Liver (tissue), 7 donors: ENCODE measurements at regions not wholly inside any gene's neighbourhood (a gene's known extent, or its start where the extent isn't known, plus 50 kb on each side); places are given as distances from the start of the nearest gene placed in this dataset.

ENCODE experiments used
- DNase-seq: peaks from one replicate; pipeline ENCODE4 v3.0.0-alpha.2; 2017; ENCODE audit warnings: low spot score
- H3K27ac ChIP-seq, 2 donors: one replicate each; pipeline ENCODE4 v1.7.0; 2013; ENCODE audit warnings: inconsistent platforms in 2 of 2, low read length in 2 of 2, control low read depth in 1 of 2, low read depth in 1 of 2, mild to moderate bottlenecking in 1 of 2
- H3K27me3 ChIP-seq, 4 donors: one replicate each; pipeline versions ENCODE4 v1.6.1 to v1.7.0; 2013; ENCODE audit warnings: low read length in 3 of 4, inconsistent platforms in 1 of 4, mild to moderate bottlenecking in 1 of 4, moderate library complexity in 1 of 4; ENCODE audit not compliant: control insufficient read depth in 4 of 4, insufficient read depth in 4 of 4
- H3K36me3 ChIP-seq, 4 donors: one replicate each; pipeline versions ENCODE4 v1.6.1 to v1.7.0; 2013; ENCODE audit warnings: low read length in 3 of 4, mild to moderate bottlenecking in 3 of 4, low read depth in 1 of 4, moderate library complexity in 1 of 4; ENCODE audit not compliant: control insufficient read depth in 4 of 4, insufficient read depth in 3 of 4
- H3K4me1 ChIP-seq, 4 donors: one replicate each; pipeline versions ENCODE4 v1.6.1 to v1.7.0; 2013; ENCODE audit warnings: low read length in 3 of 4, mild to moderate bottlenecking in 3 of 4, moderate library complexity in 1 of 4; ENCODE audit not compliant: control insufficient read depth in 4 of 4, insufficient read depth in 4 of 4
- H3K4me3 ChIP-seq, 3 donors: one replicate each; pipeline versions ENCODE4 v1.6.1 to v1.7.0; 2013; ENCODE audit warnings: low read length in 3 of 3, control low read depth in 1 of 3, low read depth in 1 of 3, mild to moderate bottlenecking in 1 of 3
- H3K9ac ChIP-seq, 2 donors: one replicate each; pipeline ENCODE4 v1.7.0; 2013; ENCODE audit warnings: low read length in 2 of 2, mild to moderate bottlenecking in 2 of 2, moderate library complexity in 2 of 2, control low read depth in 1 of 2, low read depth in 1 of 2
- H3K9me3 ChIP-seq, 4 donors: one replicate each; pipeline versions ENCODE4 v1.6.1 to v1.7.0; 2013; ENCODE audit warnings: low read length in 3 of 4; ENCODE audit not compliant: control insufficient read depth in 4 of 4
- EGR1 ChIP-seq, 2 donors: IDR thresholded peaks; 2 replicates each; pipeline ENCODE4 v1.6.1; 2016 to 2018; ENCODE audit warnings: antibody characterized with exemption in 2 of 2, low read depth in 2 of 2
- FOXA1 ChIP-seq: IDR thresholded peaks from 2 replicates; pipeline ENCODE4 v1.6.1; 2016; ENCODE audit warnings: antibody characterized with exemption
- GABPA ChIP-seq, 2 donors: IDR thresholded peaks in 1 of 2; conservative IDR thresholded peaks in 1 of 2; 2 replicates each; pipeline ENCODE4 v1.6.1; 2016; ENCODE audit warnings: antibody characterized with exemption in 2 of 2, mild to moderate bottlenecking in 1 of 2, moderate library complexity in 1 of 2
- HNF4A ChIP-seq, 2 donors: conservative IDR thresholded peaks; 2 replicates each; pipeline ENCODE4 v1.6.1; 2016; ENCODE audit warnings: antibody characterized with exemption in 2 of 2, mild to moderate bottlenecking in 2 of 2
- HNF4G ChIP-seq: IDR thresholded peaks from 2 replicates; pipeline ENCODE4 v1.6.1; 2016; ENCODE audit warnings: antibody characterized with exemption
- JUND ChIP-seq, 2 donors: IDR thresholded peaks; 2 replicates each; pipeline ENCODE4 v1.6.1; 2016; ENCODE audit warnings: antibody characterized with exemption in 2 of 2
- MAX ChIP-seq: IDR thresholded peaks from 2 replicates; pipeline ENCODE4 v1.6.1; 2016; ENCODE audit warnings: antibody characterized with exemption
- NR2F2 ChIP-seq: IDR thresholded peaks from 2 replicates; pipeline ENCODE4 v1.6.1; 2016; ENCODE audit warnings: antibody characterized with exemption
- RAD21 ChIP-seq, 2 donors: IDR thresholded peaks; 2 replicates each; pipeline ENCODE4 v1.6.1; 2016; ENCODE audit warnings: antibody characterized with exemption in 2 of 2, mild to moderate bottlenecking in 2 of 2
- REST ChIP-seq: IDR thresholded peaks from 2 replicates; pipeline ENCODE4 v1.6.1; 2016; ENCODE audit warnings: antibody characterized with exemption, mild to moderate bottlenecking
- SP1 ChIP-seq: IDR thresholded peaks from 2 replicates; pipeline ENCODE4 v1.6.1; 2018; ENCODE audit warnings: antibody characterized with exemption, mild to moderate bottlenecking
- TAF1 ChIP-seq: conservative IDR thresholded peaks from 2 replicates; pipeline ENCODE4 v1.6.1; 2016; ENCODE audit warnings: antibody characterized with exemption, mild to moderate bottlenecking
- ZBTB33 ChIP-seq: IDR thresholded peaks from 2 replicates; pipeline ENCODE4 v1.6.1; 2016; ENCODE audit warnings: antibody characterized with exemption
- WGBS: extraction: QIAGEN DNeasy Blood & Tissue Kit; methylation state at CpG from one replicate; pipeline ENCODE4 v1.1.7; 2013; 5-methylcytosine and 5-hydroxymethylcytosine counted together
- donor health status: healthy.
- donor health status: healthy.
- donor health status: healthy.
- donor health status: healthy.

GRCh38 chr22:49307870-49308269 lies 519.8 kb downstream of the BRD1 start:
- TF ChIP-seq SP1 (no peak), EGR1 (IDR thresholded peaks at IDR 0.05; ENCODE audit: low read depth in 2 of 2) (no peak)
- Histone ChIP-seq H3K27ac (no peak overlapping the region), H3K9me3 (no peaks in the 10 kb centered on the region), H3K4me1 (peaks cover 3 to 6% (median 4%) of the 10 kb centered on the region in 4 donors), H3K27me3 (peaks cover 0 to 9% (median 0%) of the 10 kb centered on the region in 4 donors), H3K4me3 (no peak overlapping the region), H3K9ac (no peak overlapping the region), H3K36me3 (no peaks in the 10 kb centered on the region)
- WGBS: 81% methylated on average over 16 of the region's 16 CpGs
- peak; percentile 13 for DNase-seq

GRCh38 chr22:49307481-49307830 lies 520.2 kb downstream of the BRD1 start:
- DNase-seq: peak; percentile 23
- 59% methylated on average over 2 of the region's 2 CpGs for WGBS

More at GRCh38 chr22:49307481-49307830, 520.2 kb downstream of the BRD1 start:
- TF ChIP-seq REST: no peak
- no peak for TF ChIP-seq JUND (IDR thresholded peaks at IDR 0.05)
- TF ChIP-seq SP1: no peak
- no peak for TF ChIP-seq TAF1
- no peak for TF ChIP-seq RAD21 (IDR thresholded peaks at IDR 0.05)
- TF ChIP-seq FOXA1: no peak
- no peak for TF ChIP-seq ZBTB33
- TF ChIP-seq HNF4G: no peak
- no peak for TF ChIP-seq NR2F2
- TF ChIP-seq EGR1 (IDR thresholded peaks at IDR 0.05; ENCODE audit: low read depth in 2 of 2): no peak
- no peak for TF ChIP-seq MAX
- TF ChIP-seq HNF4A (conservative IDR thresholded peaks at IDR 0.05): no peak
- no peak for TF ChIP-seq GABPA (IDR thresholded peaks at IDR 0.05 in 1 of 2, conservative IDR thresholded peaks at IDR 0.05 in 1 of 2)
- H3K9ac ChIP-seq: no peak overlapping the region
- no peak overlapping the region for H3K4me3 ChIP-seq
- no peaks in the 10 kb centered on the region for H3K9me3 ChIP-seq
- H3K27me3 ChIP-seq: peaks cover 0 to 5% (median 0%) of the 10 kb centered on the region in 4 donors
- peaks cover 3 to 6% (median 4%) of the 10 kb centered on the region in 4 donors for H3K4me1 ChIP-seq
- no peaks in the 10 kb centered on the region for H3K36me3 ChIP-seq
- H3K27ac ChIP-seq: no peak overlapping the region
